ENCODE measurements at regions not wholly inside any gene's neighbourhood (a gene's known extent, or its start where the extent isn't known, plus 50 kb on each side); places are given as distances from the start of the nearest gene placed in this dataset.

DNA sequence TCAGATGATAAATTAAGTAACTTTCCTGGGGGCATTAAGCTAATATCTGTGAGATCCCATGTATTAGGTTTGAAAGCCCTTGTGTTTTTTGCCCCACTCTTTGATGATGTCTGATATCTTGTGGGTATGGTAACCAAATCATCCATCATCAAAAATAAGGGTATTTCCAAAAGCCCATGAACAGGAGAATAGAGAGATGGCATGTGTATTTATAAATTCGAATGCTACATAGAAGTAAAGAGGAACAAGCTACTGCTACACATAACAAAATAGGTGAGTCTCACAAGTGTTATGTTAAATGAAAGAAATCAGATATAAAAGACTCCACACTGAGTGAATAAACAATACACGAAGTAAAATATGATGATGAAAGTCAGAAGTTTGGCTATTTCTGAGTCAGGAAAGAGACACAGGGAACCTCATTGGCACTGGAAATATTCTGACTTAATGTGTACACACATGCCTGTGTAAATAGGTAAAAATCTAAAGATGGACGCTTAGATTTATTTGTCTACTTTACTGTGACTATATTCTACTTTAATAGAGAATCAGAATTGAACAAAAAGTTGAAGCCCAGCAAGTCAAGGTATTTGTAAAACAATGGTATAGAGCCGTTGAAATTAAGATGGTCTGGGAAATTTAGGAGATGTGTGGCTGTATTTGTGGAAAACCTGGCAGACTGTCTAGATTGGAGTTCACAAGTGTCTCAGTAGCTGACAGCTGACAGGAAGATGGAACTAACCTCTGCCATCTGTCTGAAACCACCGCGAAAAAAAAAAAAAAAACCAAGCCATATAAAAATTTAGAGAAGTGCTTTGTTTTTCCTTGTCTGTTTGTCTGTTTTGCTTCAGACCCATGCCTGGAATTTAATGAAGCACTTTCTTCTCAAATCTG, 111.0 kb upstream of the TGFBR2 start:
- DNase-seq (ENCODE audit: low read depth in 2 of 2), result no peak

DNA sequence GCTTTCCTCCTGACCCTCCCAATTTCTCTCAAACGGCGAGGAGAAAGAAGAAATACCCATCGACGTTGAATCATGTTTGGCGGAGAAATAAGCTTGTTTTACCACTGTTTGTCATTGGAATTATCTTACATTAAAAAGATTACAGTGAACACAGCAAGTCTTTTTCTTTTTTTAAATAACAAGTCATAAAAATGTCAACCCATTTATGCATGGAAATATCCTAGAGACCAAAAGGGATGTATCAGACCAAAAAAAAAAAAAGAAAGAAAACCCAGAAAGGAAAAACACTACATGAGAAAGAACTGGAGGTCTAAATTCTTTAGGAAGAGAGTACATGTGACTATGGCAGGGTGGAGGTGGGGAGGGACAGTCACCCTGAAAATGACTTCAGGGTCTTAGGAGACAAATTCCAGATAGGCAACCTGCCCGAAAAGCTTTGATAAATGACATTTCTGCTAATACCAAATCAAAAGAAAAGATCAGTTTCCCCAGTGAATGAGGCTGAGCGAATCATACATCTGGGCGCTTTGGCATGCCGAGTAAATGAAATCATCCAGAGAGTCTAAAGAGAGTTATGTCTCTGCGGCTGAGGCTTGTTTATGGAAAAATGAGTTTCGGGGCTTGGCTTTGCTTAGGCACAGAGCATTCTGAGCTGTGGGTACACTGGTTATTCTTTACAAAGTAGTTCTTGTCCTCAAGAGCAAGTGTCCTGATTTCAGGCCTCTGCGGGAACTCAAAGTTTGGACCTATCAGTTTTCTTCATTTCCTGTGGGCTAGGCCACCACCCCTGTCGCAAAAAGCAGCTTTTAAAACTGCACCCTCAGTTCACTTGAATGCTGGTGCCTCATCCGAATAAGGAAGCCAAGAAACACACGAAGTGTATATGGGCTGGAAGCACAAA, 110.1 kb upstream of the TGFBR2 start:
- DNase-seq (ENCODE audit: low read depth in 2 of 2), result no peak

DNA sequence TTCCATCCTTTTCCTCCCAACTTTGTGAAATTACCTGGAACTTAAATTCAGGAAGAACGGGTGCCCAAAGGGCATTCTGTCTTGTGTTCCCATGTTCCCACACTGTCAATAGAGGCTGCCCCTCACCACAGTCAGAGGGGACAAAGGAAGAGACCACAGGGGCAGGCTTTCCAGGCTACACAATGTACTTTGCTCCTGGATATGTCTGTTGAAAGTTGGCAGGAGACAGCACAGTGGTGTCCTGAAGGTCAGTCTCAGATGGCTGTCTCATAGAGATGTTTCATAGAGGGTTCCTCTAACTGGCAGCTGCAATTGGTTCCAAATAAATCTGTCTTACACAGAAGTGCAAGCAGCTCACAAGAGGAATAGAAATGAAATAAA, 107.8 kb upstream of the TGFBR2 start:
- no peak for DNase-seq (ENCODE audit: low read depth in 2 of 2)

DNA sequence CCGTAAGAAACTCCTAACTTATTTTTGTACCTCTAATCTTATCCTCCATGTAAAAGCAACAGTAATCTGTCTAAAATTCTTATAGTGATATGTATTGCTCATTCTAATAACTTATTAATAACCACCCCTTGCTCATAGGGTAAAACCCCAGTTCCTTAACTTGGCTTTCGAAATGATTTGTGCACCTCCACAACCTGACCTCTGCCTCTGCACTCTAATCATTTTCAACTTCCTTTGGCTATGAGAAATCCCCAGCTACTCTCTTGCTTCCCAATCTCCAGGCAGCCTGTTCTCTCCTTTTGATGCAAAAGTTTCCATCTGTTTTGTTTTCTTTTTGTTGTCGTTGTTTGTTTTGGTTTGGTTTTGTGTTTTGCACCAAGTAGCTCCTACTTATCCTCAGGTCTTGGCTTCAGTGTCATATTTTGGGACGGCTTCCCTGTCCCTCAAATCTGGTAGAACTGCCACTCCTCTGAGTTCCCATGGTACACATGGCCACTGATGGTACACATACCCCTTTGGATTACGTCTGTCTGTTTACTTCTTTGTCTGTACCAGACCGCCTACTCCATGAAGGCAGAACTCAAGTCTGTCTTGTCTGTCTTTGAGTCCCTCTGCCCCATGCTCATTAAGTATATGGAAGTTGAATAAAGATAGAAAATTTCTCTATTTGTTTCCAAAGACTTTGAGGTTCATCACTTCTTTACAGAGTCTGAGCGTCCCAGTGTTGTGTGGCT, 105.6 kb upstream of the TGFBR2 start:
- DNase-seq (ENCODE audit: low read depth in 2 of 2), result no peak

DNA sequence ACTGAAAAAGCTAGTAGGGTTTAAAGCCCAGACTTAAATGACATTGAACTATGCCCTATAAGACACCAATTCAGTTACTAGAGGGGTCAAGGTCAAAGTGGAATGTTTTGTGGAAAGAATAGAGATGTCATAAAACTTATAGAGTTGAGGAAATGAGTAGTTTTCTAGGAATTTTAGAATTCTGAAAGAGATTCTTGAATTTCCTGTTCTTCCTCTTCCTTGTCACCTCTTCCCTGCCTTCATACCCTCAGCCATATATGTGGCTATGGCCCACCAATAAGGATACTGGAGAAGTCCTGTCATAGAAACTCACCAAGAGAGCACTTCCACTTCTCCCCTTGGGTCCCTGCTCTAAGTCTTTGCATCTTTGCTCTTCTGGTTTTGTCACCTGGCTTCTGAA, 104.9 kb upstream of the TGFBR2 start:
- no peak for DNase-seq (ENCODE audit: low read depth in 2 of 2)

DNA sequence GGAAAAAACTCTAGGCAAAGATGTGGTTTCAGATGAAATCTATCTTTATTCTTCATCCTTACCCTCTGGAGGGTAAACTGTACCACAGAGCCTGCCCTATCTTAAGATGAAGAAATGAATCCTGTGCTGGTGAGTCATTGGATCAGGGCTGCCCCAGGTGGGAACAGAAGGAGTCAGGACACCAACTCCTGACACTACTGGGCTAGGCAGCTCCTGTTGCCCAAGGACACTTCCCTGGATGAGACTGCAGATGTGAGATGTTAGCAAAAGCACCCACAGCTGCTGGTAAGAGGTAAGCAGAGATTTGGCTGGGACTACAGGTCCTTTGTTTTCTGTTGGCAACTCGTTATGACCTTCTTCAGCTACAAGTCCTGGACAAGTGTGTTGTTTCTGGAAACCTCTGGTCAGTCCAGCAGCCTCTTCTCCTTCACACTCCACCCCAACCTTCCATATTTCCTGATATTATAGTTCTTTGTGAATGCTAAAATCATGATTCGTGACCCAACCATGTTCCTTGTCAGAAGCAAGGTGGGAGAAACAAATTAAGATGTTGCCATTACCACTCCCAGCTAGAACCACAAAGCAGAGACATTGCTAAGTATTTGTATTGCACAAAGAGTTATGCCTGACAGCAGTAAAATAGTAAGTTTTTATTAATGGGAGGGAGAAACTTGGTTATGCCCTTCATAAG, 104.2 kb upstream of the TGFBR2 start:
- DNase-seq (ENCODE audit: low read depth in 2 of 2), result no peak

DNA sequence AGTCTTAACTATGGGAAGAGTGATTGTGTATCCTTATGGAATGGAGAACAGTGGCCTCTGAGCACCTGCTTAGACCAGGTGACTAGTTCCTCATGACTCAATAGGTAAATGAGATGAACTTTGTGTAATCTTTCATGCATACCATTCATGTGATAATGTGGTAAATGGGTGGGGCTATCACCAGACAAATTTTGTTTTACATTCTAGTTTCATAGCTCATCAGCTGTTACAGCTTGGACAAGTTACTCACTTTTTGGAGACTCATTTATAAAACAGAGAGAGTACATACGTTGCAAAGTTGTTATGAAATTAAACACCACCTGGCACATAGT, 103.7 kb upstream of the TGFBR2 start:
- DNase-seq (ENCODE audit: low read depth in 2 of 2), result no peak

DNA sequence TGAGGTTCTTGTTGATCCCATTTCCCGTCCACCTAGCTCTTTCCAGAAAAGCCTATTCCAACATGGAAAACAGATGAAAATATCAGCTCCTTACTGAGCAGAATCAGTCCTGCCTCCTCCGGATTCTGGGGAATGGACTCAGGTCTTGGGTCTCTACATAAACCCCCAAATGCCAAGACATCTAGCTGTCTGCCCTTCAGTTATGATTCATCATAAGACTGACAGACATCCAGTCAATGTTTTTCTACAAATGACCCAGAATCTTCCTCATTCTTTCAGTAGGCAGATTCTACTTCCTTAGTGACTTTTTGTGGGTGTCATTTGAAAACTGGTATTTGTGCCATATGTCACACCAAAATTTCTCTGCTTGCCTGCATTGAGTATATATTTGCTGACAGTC, 103.0 kb upstream of the TGFBR2 start:
- DNase-seq (ENCODE audit: low read depth in 2 of 2), result no peak

DNA sequence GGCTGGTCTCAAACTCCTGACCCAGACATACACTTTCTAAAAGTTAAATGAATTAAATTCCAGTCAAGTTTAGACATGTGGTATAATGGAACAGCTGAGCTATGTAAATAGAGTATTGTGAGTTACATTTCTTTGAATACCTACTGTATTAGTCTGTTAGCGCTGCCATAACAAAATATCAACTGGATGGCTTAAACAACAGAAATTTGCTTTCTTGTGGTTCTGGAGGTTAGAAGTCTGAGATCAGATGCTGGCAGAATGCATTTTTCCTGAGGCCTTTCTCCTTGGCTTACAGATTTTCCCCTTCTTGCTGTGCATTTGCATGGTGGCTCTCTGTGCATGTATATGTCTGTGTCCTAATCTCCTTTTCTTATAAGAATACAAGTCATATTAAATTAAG, 101.5 kb upstream of the TGFBR2 start:
- no peak for DNase-seq (ENCODE audit: low read depth in 2 of 2)

DNA sequence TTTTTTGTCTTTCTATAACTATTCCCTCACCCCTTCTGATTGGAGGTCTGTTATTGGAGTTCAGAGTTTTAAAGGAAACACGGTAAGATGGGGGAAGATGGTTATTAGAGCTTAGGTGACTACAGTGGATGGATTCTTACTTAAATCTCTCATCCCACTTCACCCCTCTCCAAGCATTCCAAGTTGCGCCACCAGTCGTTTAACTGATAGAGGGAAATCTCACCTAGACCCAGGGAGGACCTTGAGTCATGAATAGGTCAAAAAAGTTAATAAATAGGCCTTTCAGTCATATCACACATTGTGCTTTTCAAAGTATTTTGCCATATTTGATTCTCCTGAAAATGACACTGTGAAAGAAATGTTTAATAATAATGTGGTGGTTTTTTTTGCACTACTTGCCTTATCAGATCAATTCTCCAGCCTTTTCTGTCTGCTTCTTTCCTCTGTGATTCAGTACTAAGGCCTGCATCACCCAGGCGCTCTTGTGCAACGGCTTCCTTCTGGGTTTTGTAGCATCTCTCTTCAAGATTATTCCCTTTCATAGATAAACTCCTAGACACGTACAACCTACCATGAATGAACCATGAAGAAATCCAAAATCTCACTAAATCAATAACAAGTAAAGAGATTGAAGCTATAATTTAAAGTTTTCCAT, 100.4 kb upstream of the TGFBR2 start:
- DNase-seq (ENCODE audit: low read depth in 2 of 2), result no peak

DNA sequence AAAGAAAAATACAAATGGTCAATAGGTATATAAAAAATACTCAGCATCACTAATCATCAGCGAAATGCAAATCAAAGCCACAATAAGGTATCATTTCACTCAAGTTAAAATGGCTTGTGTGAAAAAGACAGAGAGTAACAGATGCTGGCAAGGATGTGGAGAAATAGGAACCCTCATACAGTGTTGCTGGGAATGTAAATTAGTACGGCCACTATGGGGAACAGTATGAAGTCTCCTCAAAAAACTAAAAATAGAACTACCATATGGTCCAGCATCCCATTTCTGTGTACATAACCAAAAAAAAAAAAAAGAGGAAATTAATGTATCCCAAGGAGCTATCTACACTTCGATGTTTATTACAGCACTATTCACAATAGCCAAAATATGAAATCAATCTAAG, 98.1 kb upstream of the TGFBR2 start:
- no peak for DNase-seq (ENCODE audit: low read depth in 2 of 2)

DNA sequence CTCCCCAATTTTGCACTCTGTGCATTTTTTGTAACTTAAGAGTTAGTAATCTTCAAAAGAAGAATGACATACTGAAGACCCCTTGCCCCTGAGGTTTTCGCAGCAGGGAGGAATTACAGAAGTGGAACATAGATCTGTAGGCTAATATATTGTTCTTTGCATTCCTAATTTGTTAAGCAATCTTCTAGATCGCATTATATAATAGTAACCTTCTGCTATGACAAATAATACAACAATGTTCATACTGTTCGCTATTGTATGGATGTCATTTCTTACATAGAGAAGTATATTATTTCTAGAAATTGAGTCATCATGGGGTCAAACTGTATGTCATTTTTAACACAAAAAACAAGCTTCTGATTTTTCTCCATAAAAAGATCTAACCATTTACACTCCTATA, 95.8 kb upstream of the TGFBR2 start:
- no peak for DNase-seq (ENCODE audit: low read depth in 2 of 2)

DNA sequence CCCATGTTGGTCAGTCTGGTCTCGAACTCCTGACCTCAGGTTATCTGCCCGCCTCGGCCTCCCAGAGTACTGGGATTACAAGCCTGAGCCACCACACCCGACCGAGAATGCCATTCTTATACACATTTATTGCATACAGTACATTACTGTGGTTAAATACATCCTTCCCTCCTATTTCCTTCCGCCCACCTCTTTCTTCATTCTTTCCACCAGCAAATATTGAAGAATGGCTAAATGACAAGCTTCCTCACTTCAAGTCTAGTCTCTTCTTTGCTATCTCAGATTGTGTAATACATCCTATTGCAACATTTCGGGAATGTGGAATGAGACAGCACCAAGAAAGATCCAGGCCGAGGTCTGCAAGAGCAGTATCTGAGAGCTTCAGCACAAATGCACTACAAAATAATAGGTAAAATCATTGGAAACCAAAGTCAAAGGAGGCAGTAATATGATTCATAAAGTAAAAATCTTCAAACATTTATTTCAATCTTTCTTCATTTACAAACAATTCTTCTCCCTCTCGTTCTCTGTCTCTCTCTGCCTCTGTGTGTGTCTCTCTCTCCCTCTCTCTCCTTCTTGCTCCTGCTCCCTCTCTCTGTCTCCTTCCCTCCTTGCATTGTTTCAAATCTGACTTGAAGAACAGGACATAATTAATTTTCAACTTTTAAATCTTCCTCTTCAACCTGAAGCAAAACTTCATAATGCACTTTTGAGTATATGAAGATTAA, 94.7 kb upstream of the TGFBR2 start:
- peak in 1 of 2 donors; percentile 15 for DNase-seq (ENCODE audit: low read depth in 2 of 2)

DNA sequence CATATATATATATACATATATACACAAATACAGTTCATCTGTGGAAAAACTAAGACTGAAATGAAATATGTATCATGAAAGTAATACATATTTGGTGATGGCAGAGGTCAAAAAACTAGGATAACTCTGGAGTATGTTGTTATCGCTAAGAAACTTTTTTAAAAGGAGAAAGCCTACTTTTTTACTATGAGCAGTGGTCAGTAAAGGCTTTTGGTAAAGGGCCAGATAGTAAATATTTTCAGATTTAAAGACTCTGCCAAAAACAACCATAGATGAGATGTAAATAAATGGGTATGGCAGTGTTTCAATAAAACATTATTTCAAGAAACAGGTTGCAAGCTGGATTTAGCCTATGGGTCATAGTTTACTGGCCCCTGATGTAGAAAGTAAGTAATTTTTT, 93.8 kb upstream of the TGFBR2 start:
- no peak for DNase-seq (ENCODE audit: low read depth in 2 of 2)

DNA sequence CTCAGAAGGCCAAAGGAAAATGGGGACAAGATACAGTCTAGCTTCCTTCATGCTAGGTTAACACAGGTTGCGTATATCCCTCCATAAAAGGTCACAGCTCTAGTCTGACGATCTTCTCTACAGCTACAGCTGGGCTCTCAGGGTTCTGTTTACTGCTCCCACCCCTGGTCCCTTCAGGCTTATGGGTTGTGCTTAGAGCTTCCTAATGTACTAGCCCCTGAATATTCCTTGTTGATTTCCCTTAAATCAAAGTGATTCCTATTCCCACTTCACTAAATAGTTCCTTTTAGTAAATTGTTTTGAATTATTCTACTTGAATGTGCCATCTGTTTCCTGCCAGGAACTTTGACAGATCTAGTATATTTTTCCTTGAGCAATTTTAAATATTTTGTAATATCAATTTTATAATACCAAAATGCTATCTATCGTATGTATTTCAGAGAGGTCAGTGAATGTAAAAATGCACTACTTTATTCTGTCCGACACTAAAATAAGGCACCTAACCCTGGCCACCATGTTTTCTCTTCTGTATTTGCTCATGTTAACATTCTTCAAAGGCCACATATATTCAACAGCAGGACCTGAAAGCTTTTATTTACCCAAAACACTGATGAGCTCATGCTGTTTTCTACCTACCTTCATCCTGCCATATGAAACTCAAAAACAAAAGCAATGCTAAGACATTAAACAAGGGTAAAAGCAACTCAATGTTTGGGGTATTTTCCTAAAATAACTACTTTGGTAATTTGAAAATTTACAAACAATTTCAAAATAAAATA, 92.8 kb upstream of the TGFBR2 start:
- no peak for DNase-seq (ENCODE audit: low read depth in 2 of 2)

DNA sequence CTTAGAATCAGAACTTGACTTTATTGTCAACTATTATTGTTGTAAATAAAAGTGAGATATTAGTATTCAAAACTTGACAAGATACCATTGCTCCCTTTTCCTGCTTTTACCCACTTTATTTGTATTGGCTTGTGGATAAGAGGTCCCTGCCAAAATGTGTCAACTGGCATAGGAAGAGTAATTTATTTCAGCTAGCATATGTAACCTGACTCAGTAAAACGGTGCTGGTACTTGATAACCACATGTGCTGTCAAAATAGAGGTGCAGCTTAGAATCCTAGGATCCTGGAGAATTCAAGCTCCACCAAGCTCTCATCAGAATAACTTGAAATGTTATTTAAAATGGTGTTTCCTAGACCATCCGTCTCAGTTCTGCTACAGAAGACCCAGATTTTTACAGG, 90.2 kb upstream of the TGFBR2 start:
- DNase-seq (ENCODE audit: low read depth in 2 of 2), result no peak

DNA sequence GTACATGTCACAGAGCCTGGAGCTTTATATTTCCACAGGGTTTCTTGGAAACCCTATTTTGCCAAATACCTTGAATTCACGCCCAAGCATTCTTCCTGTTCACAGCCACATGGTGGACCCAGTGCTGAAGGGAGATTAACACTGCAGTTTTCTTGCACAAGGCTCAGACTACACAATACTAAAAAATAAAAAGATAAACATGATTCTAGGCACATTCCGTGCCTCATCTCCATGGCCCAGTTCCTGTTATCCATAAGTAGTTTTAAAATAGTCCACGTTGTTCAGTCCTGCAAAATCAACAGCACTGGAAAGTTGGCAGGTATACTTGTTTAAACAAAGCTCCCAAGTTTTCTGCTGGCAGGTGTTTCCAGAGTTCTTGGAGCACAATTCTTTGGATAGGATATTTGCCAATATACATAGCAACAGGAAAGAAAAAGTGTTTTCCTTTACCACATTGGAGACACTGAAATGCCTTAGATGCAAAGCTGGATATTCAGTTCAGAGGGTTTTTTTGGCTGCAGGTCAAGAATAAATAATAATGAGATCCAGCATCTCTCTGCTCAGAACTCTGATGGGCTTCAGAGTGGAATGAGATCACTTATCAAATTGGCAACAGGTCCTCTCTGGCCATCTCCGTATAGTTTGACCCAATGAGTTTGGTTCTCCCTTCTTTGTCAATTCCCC, 88.1 kb upstream of the TGFBR2 start:
- no peak for DNase-seq (ENCODE audit: low read depth in 2 of 2)

DNA sequence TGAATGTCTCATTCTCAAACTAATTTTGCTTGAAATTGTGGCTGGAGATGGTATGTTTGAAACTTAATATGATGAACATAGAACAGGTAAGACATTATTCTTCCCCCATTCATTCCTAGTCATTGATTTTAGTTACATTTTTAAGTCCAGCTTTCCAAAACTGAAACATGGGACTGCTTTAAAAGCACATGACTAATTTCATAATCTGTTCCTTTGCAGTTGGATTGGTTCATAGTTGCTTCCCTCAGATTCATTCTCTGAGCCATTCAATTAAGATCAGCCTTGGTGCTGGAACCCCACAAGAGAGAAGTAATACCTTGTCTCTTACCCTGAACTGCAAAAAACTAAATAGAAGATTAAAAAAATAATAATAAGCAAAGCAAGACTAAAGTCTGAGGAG, 87.5 kb upstream of the TGFBR2 start:
- DNase-seq (ENCODE audit: low read depth in 2 of 2), result no peak

DNA sequence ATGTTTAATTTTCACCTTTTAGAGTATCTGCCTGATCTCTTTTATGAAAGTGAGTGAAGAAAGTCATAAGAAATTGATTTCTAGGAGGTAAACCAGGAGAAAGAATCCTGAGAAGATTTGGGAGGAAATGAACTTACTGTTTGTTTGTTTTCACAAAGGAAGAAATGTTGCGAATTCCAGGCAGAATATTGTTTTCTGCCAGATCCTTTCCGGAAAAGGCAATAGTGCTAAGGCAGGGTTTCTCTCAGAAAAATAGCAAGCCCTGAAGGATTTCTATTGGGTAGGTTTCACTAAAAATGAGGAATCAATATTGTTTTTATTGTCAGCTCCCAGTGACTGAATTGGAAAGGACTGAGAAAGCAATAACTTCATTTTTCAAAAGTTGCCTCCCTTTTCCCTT, 85.7 kb upstream of the TGFBR2 start:
- DNase-seq (ENCODE audit: low read depth in 2 of 2), result no peak

All from activated CD4-positive, alpha-beta T cell treated with anti-CD3 and anti-CD28 coated beads for 24 hours (primary cell).